GM18868 (cell line): ENCODE measurements at regions not wholly inside any gene's neighbourhood (a gene's known extent, or its start where the extent isn't known, plus 50 kb on each side); places are given as distances from the start of the nearest gene placed in this dataset.
"Not testable (repeated sequence)": the region's sequence is repeated elsewhere in the genome, so short reads cannot be mapped to it uniquely, and the experiment has no call there.

Source experiments
- ATAC-seq: cut with Tn5 transposase; IDR thresholded peaks from one replicate; pipeline ENCODE4 v1.9.1; 2021; ENCODE audit warnings: mild to moderate bottlenecking, moderate library complexity; ENCODE audit not compliant: unreplicated experiment

DNA sequence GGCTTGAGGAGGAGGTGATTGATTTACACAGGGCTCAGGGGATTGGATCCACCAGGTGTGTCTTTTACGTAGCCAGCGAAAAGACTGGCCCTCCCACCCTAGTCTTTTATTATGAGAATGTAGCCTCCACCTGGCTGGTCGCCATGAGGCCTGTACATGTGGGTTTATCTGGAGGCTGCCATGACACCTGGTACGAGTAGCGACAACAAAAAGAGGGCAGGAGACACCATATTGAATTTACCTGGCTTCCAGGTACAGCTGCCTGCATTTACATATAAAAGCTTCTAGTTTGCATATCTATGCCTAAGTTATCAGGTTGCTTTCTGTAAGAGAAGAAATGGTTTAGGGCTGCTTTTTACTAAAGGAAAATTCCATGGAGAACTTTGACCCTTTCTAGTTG lies 1173.7 kb upstream of the SEMA6A start:
- no peak for ATAC-seq

GRCh38 chr5:117743337-117743736 lies 1168.7 kb upstream of the SEMA6A start:
- ATAC-seq, result no peak

GRCh38 chr5:117741655-117742206 lies 1167.1 kb upstream of the SEMA6A start:
- ATAC-seq, result no peak

- ATAC-seq, result no peak
Measured at GRCh38 chr5:117740268-117740667, 1165.6 kb upstream of the SEMA6A start.

DNA sequence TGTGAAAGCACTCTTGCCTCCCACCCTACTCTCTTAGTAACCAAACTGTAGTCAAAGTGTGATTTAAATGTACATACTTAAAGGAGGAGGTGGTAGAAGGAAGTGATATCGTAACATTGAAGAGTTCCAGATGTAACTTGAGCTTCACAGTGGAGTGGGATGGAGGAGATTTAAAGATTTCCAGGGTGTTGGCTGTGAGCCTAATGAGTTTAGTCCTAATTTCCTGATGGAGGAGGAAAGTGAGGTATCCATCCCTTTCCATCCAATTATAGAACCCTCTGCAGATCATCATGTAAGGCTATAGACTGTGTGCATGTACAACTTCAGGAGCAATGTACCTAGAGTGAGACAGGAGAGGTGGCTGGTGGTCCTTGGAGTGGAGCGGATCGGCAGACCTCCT lies 1163.9 kb upstream of the SEMA6A start:
- ATAC-seq, result no peak

GRCh38 chr5:117736698-117737097 lies 1162.1 kb upstream of the SEMA6A start:
- no peak for ATAC-seq

GRCh38 chr5:117734056-117734455 lies 1159.4 kb upstream of the SEMA6A start:
- no peak for ATAC-seq

DNA sequence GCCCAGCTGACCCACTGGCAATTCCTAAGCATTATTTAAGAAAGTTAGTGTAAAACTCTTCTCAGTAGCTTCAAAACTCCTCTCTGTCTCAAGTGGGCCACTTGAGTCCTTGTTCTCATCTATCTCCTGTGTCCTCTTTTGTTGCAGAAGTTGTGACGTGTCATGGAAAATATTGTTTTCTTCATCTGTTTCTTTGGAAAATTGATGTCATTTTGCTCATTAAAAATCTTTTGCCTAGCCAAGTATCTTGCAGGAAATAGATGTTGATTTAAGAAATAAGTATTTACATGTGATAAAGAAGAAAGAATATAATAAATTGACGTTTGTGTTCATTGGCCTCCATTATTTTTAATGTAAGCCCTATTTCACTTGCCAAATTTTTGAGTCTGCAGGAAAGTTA lies 1158.4 kb upstream of the SEMA6A start:
- ATAC-seq, result no peak

GRCh38 chr5:117732264-117732663 lies 1157.6 kb upstream of the SEMA6A start:
- ATAC-seq, result no peak

DNA sequence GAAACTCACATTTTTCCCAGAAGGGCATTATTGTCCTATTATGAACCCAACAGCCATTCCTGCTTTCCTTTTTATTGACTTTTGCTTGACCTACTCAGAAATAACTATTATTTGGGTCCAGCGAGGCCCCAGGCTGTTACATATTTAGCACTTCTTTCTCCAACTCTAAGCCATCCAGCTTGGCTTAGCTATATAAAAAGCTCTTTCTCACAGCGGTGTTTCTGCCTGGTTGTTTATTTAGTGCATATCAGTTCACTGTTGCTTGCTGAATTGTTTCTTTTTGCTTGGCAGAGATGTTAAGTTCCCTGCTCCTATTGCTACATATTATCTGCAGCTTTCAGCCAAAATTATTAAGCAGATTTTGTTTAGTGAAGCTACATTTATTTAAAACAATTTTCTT lies 1156.8 kb upstream of the SEMA6A start:
- no peak for ATAC-seq

- ATAC-seq, result not testable (repeated sequence)
Measured at GRCh38 chr5:117720784-117721183, 1146.2 kb upstream of the SEMA6A start.

GRCh38 chr5:117719413-117719812 lies 1144.8 kb upstream of the SEMA6A start:
- ATAC-seq, result no peak

GRCh38 chr5:117713585-117714198 lies 1139.1 kb upstream of the SEMA6A start:
- ATAC-seq, result no peak

DNA sequence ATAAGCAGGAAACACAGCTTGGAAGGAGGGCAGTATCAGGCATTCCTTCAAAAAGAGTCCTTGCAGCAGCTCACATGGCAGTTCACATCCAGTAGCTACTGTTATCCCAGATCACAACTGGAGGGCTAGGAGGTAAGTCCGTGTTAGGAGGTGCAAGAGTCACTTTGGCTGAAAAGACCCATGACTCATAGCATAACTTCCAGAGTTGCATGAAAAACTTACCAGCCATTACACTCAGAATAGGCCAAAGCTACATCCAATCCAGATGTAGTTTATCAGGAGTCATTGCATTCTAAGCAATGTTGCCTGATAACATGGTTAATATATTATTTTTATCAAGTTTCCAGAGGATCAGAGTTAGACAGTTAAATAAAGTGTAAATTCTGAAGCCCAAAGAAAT lies 1126.4 kb upstream of the SEMA6A start:
- no peak for ATAC-seq

GRCh38 chr5:117692606-117693005 lies 1118.0 kb upstream of the SEMA6A start:
- ATAC-seq, result no peak

GRCh38 chr5:117691081-117691870 lies 1116.7 kb upstream of the SEMA6A start:
- no peak for ATAC-seq

- no peak for ATAC-seq
Measured at GRCh38 chr5:117690612-117691011, 1116.0 kb upstream of the SEMA6A start.

DNA sequence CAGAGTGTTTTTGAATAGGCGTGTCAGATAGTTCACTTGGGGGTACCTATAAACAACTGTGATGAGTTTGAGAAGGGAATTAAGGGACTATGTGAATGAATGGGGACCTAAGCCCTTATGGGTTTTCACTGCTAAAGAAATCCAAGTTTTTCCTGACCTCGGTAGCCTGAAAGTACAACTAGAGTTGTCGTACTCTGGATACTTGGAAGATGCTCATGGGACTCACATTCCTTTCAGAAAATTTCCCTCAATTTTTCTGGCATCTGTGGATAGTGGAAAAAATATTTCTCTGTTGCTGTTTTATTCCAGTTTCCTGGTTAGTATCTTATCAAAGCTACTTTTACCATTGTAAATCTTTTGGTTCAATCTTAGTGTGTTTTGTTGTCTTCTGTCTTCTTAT lies 1112.3 kb upstream of the SEMA6A start:
- no peak for ATAC-seq

GRCh38 chr5:117682416-117682815 lies 1107.8 kb upstream of the SEMA6A start:
- ATAC-seq, result no peak

- peak; percentile 83 for ATAC-seq
Measured at GRCh38 chr5:117681431-117682254, 1107.0 kb upstream of the SEMA6A start.

- no peak for ATAC-seq
Measured at GRCh38 chr5:117680426-117680825, 1105.8 kb upstream of the SEMA6A start.
